IPS-NIHi11 (cell line): ENCODE measurements at regions not wholly inside any gene's neighbourhood (a gene's known extent, or its start where the extent isn't known, plus 50 kb on each side); places are given as distances from the start of the nearest gene placed in this dataset.

ENCODE experiments used
- DNase-seq: peaks from one replicate; pipeline ENCODE4 v3.0.0; 2012; ENCODE audit warnings: mixed read lengths, low spot score

DNA sequence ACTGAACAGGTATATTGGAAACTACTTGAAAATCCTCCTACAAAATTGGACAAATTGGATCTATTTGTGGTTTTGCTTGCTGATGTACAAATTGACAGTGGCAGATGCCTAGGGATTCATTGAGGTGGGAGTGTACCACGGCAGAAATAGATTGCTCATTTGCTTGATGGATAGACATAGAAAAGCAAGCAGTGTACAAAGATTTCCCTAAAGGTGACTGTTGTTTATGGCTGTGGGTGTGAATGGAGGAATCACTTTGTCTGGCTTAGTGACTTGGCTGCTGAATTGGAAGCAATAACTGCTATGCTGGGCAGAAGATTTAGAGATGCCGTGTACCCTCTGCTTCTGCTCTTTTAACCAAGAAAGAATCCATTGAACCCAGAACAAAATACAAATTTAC is 191.0 kb upstream of the GRID2 start:
- DNase-seq = no peak

DNA sequence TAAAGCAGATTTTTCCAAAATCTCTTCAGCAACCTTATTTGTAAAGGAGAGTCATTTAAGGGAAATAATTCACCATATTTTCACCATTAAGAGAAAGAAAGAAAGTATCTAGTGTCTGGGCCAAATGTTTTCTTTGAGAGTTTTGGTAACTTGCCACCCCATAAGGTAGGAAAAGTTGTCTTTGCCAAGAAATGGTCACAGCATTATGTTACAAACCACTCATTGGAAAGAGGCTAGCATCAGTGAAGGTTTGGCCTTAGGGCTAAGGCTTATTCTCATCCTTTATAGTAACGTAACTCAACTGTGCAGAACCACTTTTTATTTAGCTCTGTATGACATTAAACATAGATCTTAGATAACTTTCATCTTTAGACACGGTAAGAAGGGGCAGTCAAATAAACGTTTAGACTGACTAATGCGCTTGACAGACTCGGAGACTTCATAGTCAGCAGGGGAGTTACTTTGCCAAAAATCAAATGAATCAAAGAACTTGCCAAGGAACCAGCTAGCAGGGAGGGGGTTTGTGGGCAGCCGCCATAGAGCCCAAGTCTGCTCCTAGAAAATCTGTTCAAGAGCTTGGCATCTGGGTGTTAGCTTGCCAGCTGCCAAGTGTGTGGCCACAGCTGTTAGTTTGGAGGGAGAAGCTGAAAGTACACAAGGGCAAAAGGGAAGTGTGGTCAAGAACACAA is 182.8 kb upstream of the GRID2 start:
- DNase-seq = no peak

DNA sequence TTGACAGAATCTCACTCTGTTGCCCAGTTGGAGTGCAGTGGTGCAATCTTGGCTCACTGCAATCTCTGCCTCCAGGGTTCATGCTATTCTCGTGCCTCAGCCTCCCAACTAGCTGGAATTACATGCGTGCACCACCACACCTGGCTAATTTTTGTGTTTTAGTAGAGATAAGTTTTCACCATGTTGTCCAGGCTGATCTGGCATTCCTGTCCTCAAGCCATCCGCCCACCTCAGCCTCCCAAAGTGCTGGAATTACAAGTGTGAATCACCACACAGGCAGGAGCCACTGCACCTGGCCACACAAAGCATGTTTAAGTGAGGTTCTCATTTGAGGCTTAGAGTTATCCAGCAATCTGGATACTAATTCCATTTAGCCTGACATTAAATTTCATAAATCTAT is 180.9 kb upstream of the GRID2 start:
- no peak for DNase-seq

DNA sequence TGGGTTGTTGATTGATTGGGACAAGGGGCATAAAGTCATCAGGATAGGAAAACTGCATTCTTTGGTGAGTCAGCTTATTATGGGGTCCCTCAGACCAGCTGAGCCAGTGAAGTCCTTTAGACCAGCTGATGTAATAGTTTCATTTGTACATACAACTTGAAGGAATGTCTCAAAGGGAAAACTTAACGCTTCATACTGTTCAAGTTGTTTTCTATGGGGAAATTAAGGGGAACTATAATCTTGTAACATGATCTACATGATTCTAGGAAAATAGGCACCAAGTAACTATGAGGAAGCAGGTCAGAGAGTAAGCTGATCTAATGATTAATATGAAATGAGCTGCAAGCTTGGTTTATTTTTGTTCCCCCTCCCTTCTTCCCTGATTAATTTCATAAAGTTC is 175.1 kb upstream of the GRID2 start:
- no peak for DNase-seq

DNA sequence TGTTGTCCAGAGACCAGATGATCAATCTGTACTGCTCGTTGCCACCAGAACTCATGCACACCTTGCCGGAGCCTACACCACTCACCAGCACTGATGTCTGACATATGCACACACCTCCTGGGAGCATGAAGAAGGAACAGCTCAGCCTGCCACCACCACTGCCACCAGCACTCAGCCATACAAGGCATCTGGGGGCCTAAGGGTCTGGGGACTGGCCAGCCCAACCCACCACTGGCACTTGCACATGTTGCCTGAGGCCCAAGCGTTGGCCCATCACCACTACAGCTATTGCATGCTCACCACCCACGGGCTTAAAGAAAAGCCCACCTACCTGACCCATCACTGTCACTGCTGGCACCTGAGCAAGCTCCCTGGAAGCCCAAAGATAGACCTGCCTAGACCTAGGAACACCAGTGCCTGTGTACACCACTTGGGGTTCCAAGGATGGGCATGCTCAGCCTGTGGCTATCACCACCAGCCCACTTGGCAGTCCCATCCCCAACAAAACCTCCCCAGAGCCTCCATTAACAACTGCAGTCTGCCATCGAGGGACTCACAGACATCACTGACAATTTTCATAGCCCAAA is 174.3 kb upstream of the GRID2 start:
- no peak for DNase-seq

DNA sequence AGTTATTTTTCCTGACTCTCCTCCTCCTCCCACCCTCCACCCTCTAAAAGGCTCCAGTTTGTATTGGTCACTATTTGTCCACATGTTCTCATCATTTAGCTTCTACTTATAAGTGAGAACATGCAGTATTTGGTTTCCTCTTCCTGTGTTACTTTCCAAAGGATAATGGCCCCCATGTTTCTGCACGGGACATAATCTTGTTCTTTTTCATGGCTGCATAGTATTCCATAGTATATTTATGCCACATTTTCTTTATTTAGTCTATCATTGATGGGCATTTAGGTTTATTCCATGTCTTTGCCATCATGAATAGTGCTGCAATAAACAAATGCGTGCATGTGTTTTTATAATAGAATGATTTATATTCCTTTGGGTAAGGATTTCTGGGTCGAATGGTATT is 167.3 kb upstream of the GRID2 start:
- no peak for DNase-seq

DNA sequence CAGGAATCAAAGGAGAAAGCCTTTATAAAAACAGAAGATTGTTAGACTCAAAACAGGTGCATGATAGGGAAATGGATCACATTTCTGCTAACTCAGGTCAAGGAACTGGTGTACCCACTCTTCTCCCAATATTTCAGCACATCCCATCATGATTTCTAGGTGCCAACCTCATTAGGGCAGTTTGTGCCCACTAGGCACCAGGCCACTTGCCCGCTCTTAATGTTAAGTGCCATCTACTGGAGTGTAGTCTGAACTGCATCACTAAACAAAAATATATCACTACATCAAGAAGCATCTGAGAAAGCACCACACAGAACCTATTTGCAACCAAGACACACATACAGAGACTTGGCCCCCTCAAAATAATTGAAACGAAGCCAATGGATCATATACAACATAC is 140.4 kb upstream of the GRID2 start:
- no peak for DNase-seq

DNA sequence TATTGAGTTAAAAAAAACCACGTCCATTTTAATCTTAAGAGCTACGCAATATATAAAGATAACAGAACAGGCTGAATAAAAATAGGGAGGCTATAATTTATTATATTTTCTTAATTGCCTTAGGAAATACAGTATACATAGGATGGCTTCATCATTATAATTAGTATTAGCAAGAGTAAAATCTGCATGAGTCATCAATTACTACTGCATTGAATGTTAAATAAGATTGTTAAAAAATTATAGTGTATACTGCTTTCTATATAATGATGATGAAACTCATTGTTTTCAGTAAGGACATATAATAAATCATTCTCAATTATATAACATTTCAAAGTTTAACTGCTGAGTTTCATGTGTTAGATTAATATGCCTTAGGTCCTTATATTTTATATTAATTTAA is 133.4 kb upstream of the GRID2 start:
- DNase-seq = no peak

DNA sequence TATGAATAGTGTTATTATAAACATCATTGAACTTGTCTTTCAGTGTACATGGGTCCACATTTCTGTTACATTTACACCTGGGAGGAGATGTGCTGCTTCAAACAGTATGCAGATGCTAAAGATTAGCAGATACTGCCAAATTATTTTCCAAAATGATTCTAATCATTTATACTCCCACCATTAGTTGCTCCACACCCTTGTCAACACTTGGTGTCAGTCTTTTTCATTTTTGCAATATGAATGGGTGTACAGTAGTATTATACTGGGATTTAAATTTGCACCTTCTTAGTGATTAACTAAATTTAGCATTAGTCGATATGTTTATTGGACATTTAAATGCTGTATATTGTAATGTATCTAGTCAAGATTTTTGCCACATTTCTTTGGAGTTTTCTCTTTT is 131.6 kb upstream of the GRID2 start:
- no peak for DNase-seq

DNA sequence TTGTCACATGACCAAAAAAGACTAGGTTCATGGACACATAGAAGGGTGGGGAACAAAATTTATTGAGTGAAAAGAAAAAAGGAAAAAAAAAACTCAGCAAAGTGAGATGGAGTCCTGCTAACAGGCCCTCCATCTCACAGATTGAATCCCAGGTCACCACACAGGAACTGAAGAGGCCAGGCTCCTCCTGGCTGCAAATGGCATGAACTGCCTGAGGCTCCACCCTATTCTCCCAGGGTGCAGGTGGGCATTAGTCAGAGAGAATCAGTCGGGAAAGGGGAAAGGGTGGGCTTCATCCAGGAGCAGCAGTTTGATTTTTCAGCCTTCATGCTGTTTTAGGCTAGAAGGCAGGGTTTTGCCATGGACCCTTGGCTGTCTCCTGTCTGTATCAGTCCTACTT is 128.5 kb upstream of the GRID2 start:
- peak; percentile 18 for DNase-seq

DNA sequence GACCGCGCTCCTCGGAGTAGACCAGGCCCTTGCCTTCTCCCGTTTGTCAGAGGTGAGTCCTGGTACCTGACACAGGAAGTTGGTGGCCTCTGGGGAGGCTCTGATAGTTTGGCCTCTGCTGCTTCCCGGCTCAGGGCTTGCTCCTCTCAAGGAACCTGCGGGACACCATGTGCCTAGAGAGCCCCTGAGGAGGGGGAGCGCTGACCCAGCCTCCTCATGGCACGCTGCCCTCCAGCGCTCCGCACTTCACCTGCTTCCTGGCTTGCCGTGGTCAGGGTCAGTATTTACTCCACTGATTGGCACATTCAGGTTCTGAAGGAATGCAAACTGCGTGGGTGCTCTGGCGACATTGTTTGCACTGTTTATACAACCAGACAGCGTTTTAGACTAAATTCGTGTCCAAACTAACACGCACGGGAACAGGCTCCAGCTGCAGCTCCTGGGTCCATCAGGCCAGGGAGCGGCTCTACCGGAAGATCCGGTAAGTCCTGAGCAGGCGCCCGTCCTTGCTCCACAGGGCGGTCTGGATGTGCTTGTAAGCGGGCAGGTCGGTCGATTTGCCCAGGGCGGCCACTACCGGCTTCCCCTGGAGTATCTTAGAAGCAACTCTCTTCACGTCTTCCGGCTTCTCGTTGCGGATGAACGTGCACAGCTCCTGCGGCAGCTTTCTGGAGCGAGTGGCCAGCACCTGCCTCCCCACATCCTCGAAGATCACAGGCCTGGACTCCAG is 121.6 kb upstream of the GRID2 start:
- DNase-seq = no peak

DNA sequence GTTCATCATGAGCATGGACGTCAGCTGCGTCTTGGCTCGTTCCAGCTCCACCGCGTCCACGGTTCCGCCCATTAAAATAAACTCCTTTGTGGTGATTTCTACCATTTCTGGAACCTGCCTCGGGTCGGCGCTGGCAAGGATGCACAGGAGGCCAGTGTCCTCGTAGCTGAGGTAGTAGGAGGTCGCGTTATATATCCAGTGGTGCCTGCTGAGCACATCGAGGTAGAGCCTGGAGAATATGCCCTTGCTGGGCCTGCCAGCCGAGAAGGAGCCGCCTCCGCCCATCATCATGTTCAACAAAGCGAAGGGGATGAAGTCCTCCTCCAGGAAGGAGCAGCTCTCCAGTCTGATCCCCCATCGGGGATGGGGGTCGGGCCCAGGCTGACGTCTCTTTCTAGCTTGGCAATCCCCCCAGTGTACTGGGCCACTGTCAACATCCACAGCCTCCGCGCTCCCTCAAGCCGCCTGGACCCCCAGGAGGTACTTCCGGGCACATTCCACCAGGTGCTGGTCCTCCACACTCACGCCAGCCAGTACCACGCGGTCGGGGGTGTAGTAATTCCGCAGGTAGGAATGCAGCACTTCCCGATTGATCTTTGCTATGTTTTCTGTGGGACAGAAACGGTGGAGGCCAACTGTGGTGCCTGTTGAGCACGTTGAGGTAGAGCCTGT is 120.9 kb upstream of the GRID2 start:
- DNase-seq = no peak

DNA sequence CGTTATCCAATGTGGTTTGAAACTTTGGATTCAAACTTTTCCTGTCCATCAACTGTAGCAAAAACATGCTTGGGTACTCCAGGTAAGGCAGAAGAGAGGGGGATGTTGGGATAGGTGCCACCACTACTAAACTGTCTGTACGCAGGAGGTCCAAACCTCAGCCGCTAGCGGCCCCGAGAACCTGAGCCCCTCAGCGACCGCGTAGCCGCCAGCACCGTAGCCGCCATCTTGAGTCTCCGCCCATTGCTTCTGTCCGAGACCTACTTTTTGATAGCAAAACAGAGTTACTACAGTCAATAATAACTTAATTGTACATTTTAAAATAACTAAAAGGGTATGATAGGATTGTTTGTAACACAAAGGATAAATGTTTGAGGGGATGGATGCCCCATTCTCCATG is 119.9 kb upstream of the GRID2 start:
- DNase-seq = no peak

DNA sequence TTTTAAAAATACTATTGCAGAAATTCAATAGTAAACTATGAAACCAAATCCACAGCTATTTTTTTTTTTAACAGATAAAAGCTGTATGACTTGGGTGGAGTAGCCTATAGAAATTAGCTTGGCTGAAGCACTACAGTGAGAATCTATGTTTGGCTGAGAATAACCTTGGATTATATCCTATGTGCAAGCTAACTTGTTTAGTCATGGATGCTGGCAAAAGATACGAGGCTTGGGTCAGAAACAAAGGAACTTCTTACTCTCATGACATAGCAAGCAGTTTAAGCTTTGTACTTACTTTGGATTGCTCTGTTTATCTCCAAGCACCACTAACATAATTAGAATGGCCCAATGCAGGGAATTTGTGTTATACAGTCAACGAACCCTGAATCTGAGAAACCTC is 119.2 kb upstream of the GRID2 start:
- no peak for DNase-seq

DNA sequence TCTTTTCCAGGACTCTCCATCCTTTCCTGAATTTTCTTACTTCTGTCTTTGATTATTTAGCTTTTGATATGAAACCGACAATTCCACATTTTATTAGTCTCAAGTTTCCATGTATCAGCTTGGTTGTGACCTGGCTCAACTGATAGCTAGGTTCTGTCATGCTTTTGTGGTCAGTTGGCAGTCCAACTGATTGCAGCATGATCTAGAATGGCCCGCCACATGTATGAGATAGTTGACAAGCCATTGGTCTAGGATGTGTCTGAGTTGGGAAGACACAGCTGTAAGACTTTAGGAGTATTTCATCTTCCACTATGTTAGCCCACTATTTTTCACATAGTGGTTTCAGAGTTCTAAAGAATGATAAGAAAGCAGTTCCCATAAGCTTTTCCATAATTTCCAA is 117.5 kb upstream of the GRID2 start:
- DNase-seq = no peak

DNA sequence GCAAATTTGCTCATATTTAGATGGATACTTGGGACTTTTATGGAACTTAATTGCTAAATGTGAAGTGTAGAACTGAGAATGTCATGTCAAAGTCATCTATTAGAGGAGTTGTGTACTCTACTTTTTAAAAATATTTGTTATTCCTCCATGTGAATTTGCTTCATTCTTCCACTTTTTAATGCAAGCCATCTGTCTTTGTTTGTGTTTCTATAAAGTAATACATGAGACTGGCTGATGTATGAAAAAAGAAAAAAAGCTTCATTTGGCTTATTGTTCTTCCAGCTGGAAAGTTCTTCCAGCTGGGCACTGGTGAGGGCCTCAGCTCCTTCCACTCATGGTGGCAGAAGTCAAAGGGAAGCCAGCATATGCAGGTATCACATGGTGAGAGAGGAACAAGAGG is 114.6 kb upstream of the GRID2 start:
- no peak for DNase-seq

DNA sequence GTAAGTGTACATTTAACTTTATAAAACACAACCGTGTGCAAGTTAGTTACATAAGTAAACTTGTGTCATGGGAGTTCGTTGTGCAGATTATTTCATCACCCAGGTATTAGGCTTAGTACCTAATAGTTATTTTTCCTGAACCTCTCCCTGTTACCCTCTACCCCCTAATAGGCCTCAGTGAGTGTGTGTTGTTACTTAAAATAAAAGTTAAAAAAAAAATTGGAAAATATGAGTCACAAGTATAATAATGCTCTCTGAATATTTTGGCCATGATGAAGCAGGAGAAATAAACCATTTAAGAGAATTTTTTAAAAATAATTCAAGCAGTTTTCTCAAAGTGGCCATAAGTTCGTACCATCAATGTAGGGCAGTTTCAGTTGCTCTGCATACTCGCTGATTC is 105.1 kb upstream of the GRID2 start:
- DNase-seq = no peak

DNA sequence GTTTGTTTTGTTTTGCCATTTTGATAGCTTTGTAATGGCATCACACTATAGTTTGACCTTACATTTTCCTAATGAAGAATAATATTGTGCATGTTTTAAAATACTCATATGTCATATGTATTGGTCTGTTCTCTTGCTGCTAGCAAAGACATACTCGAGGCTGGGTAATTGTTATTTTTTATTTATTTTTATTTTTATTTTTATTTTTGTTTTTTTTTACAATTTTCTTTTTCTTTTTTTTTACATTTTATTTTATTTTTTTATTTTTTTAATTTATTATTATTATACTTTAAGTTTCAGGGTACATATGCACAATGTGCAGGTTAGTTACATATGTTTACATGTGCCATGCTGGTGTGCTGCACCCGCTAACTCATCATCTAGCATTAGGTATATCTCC is 104.6 kb upstream of the GRID2 start:
- no peak for DNase-seq

DNA sequence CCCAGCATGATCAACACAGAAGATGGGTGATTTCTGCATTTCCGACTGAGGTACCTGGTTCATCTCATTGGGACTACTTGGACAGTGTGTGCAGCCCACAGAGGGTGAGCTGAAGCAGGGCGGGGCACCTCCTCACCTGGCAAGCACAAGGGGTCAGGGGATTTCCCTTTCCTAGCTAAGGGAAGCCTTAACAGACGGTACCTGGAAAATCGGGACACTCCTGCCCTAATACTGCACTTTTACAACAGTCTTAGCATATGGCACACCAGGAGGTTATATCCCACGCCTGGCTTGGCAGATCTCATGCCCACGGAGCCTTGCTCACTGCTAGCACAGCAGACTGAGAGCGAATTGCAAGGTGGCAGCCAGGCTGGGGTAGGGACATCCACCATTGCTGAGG is 92.9 kb upstream of the GRID2 start:
- no peak for DNase-seq

DNA sequence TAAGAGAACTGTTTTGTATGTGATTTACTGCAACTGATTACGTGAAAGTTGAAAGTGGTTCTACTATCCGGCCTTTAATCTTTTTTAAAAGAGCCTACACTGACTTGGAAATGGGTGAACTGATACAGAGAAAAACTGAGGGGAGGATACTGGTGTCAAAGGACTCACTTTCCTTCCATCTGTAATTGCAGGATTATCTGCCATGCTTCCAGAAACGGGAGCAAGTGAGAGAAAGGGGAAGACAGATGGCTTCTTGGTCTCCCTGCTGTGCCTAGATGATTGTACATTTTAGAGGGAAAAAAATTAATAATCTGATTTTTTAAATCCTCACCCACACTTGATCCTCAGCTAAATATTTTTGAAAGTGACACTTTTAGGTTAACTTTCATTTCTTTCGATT is 88.3 kb upstream of the GRID2 start:
- no peak for DNase-seq

DNA sequence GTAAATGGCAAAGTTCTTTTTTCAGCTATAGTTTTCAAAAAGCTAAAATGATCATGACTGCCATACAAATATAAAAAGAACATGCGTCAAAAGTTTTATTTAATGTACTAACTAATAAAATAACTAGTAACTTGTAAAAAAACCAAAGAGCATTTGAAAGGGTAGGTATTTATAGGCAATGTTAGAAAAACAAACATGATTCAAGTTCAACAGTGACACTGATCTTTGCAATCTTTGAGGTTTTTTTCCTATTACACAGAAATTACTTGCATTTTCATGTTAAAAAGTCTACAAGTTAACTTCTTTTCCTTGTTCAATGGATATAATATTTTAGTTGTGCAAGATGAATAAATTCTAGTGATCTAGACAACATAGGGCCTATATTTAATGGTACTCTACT is 72.3 kb upstream of the GRID2 start:
- DNase-seq = no peak

DNA sequence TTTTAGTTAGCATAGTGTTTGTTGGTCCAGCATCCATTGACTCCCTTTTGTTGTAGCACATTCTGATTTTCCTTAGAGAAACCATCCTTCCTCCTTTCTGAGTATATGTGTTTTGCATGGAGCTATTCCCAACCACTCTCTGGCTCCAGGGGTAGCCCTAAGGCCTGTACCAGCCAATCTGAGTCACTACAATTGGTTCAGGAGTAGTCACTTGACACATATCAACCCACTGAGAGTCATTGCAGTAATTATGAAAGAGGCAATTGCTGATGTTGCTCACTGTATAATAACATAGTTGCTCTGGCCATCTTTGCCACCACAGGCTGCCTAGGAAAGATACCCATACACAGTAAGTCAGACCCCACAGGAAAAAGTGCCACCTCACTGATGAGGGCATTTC is 71.2 kb upstream of the GRID2 start:
- no peak for DNase-seq
